SU-DHL-6 (cell line): ENCODE measurements at regions not wholly inside any gene's neighbourhood (a gene's known extent, or its start where the extent isn't known, plus 50 kb on each side); places are given as distances from the start of the nearest gene placed in this dataset.
"Not testable (repeated sequence)": the region's sequence is repeated elsewhere in the genome, so short reads cannot be mapped to it uniquely, and the experiment has no call there.

Experiments
- H2AFZ ChIP-seq: fragments of 200-600 bp; sonication (generic); 2 replicates; pipeline ENCODE4 v1.6.1; 2014; ENCODE audit warnings: low read depth, mild to moderate bottlenecking, moderate library complexity, mixed read lengths, antibody characterized with exemption, low read length; ENCODE audit not compliant: severe bottlenecking
- H3F3A ChIP-seq: fragments of 200-600 bp; shearing (Covaris generic); 2 replicates; pipeline ENCODE4 v1.6.0; 2016; ENCODE audit warnings: antibody characterized with exemption, mild to moderate bottlenecking; ENCODE audit not compliant: insufficient read depth
- H3K27ac ChIP-seq: fragments of 200-600 bp; sonication (generic); 2 replicates; pipeline ENCODE4 v1.5.1; 2016; ENCODE audit warnings: low read depth, mild to moderate bottlenecking, low read length, moderate library complexity, mixed read lengths
- H3K27me3 ChIP-seq: fragments of 200-600 bp; sonication (generic), shearing (Covaris generic); 2 replicates; pipeline ENCODE4 v1.6.0; 2014; ENCODE audit warnings: mild to moderate bottlenecking, low read length
- H3K36me3 ChIP-seq: fragments of 200-600 bp; sonication (generic); 2 replicates; pipeline ENCODE4 v1.6.1; 2014; ENCODE audit warnings: mild to moderate bottlenecking, low read length, mixed read lengths
- H3K4me2 ChIP-seq: fragments of 300-600, 200-600 bp; shearing (Covaris generic), sonication (generic); 2 replicates; pipeline ENCODE4 v1.6.0; 2014; ENCODE audit warnings: low read length, low read depth, mild to moderate bottlenecking; ENCODE audit not compliant: poor library complexity, severe bottlenecking
- H3K4me3 ChIP-seq: fragments of 200-600 bp; sonication (generic); 2 replicates; pipeline ENCODE4 v1.5.1; 2014; ENCODE audit warnings: antibody characterized with exemption, low read length, mild to moderate bottlenecking, mixed read lengths; ENCODE audit not compliant: insufficient read depth, poor library complexity, severe bottlenecking
- H3K79me2 ChIP-seq: fragments of 200-600 bp; sonication (generic); 2 replicates; pipeline ENCODE4 v1.6.1; 2014; ENCODE audit warnings: mild to moderate bottlenecking, low read length, moderate library complexity; ENCODE audit not compliant: insufficient read depth
- H3K9ac ChIP-seq: fragments of 200-600 bp; sonication (generic); 2 replicates; pipeline ENCODE4 v1.7.0; 2014; ENCODE audit warnings: mild to moderate bottlenecking, low read length
- H3K9me2 ChIP-seq: fragments of 200-600 bp; sonication (generic); replicated peaks from 2 replicates; pipeline ENCODE4 v1.6.1; 2014; ENCODE audit warnings: low read length; ENCODE audit not compliant: insufficient read depth
- H3K9me3 ChIP-seq: fragments of 200-600 bp; sonication (generic); 2 replicates; pipeline ENCODE4 v1.6.1; 2014; ENCODE audit warnings: low read length, mixed read lengths; ENCODE audit not compliant: insufficient read depth
- H4K20me1 ChIP-seq: fragments of 200-600 bp; sonication (generic); 2 replicates; pipeline ENCODE4 v1.6.1; 2014; ENCODE audit warnings: low read depth, mild to moderate bottlenecking, antibody characterized with exemption, low read length, moderate library complexity, mixed read lengths
- CTCF ChIP-seq: fragments of 200-600 bp; sonication (generic); IDR thresholded peaks from one replicate; pipeline ENCODE4 v1.5.1; 2017; ENCODE audit warnings: antibody characterized with exemption, mild to moderate bottlenecking, low read length, moderate library complexity; ENCODE audit not compliant: insufficient read depth, poor library complexity, severe bottlenecking
- EZH2phosphoT487 ChIP-seq: fragments of 200-600 bp; sonication (generic), shearing (Covaris generic); conservative IDR thresholded peaks from 2 replicates; pipeline ENCODE4 v1.6.1; 2018; ENCODE audit warnings: mild to moderate bottlenecking, antibody characterized with exemption, low read length, moderate library complexity, mixed read lengths

GRCh38 chr7:68776326-68776725 lies 821.9 kb upstream of the AUTS2 start:
- H3K4me2 ChIP-seq, result no peak overlapping the region
- H3K9me3 ChIP-seq, result no peaks in the 10 kb centered on the region
- H3K9me2 ChIP-seq, result no peaks in the 10 kb centered on the region
- no peaks in the 10 kb centered on the region for H3F3A ChIP-seq
- no peak overlapping the region for H3K9ac ChIP-seq
- no peaks in the 10 kb centered on the region for H3K79me2 ChIP-seq
- H3K36me3 ChIP-seq, result no peaks in the 10 kb centered on the region
- no peak overlapping the region for H3K27ac ChIP-seq
- no peak overlapping the region for H3K4me3 ChIP-seq
- no peak for TF ChIP-seq EZH2phosphoT487
- TF ChIP-seq CTCF, result no peak
- no peak overlapping the region for H2AFZ ChIP-seq
- H3K27me3 ChIP-seq, result no peaks in the 10 kb centered on the region
- no peaks in the 10 kb centered on the region for H4K20me1 ChIP-seq

- Histone ChIP-seq H3K9me3 (no peaks in the 10 kb centered on the region), H3K4me3 (no peak overlapping the region), H3K36me3 (no peaks in the 10 kb centered on the region), H3F3A (no peaks in the 10 kb centered on the region), H3K9ac (no peak overlapping the region), H2AFZ (no peak overlapping the region), H3K9me2 (no peaks in the 10 kb centered on the region), H3K27me3 (no peaks in the 10 kb centered on the region), H3K79me2 (no peaks in the 10 kb centered on the region), H3K27ac (no peak overlapping the region), H4K20me1 (no peaks in the 10 kb centered on the region), H3K4me2 (no peak overlapping the region)
- TF ChIP-seq CTCF (no peak), EZH2phosphoT487 (no peak)
Observed at GRCh38 chr7:68783684-68784083, 814.6 kb upstream of the AUTS2 start.

- Histone ChIP-seq H3K4me2 (no peak overlapping the region), H3K27ac (no peak overlapping the region), H3K79me2 (no peaks in the 10 kb centered on the region), H3K27me3 (no peaks in the 10 kb centered on the region), H3K36me3 (no peaks in the 10 kb centered on the region), H4K20me1 (no peaks in the 10 kb centered on the region), H3K9ac (no peak overlapping the region), H3K9me3 (no peaks in the 10 kb centered on the region), H3K9me2 (no peaks in the 10 kb centered on the region), H3K4me3 (no peak overlapping the region), H3F3A (no peaks in the 10 kb centered on the region), H2AFZ (no peak overlapping the region)
- TF ChIP-seq CTCF (no peak), EZH2phosphoT487 (no peak)
Observed at GRCh38 chr7:68785036-68785435, 813.2 kb upstream of the AUTS2 start.

- Histone ChIP-seq H3K9ac (no peak overlapping the region), H2AFZ (no peak overlapping the region), H3K27me3 (no peaks in the 10 kb centered on the region), H3K4me2 (no peak overlapping the region), H4K20me1 (no peaks in the 10 kb centered on the region), H3K27ac (no peak overlapping the region), H3F3A (no peaks in the 10 kb centered on the region), H3K4me3 (no peak overlapping the region), H3K36me3 (no peaks in the 10 kb centered on the region), H3K79me2 (no peaks in the 10 kb centered on the region), H3K9me3 (no peaks in the 10 kb centered on the region), H3K9me2 (no peaks in the 10 kb centered on the region)
- TF ChIP-seq CTCF (no peak), EZH2phosphoT487 (no peak)
Observed at GRCh38 chr7:68787566-68787965, 810.7 kb upstream of the AUTS2 start.

GRCh38 chr7:68788529-68788928 lies 809.7 kb upstream of the AUTS2 start:
- H3K9me3 ChIP-seq, H3K4me2 ChIP-seq, H3K79me2 ChIP-seq, H3K9ac ChIP-seq, H4K20me1 ChIP-seq, H3K27ac ChIP-seq, H3K9me2 ChIP-seq, H3K27me3 ChIP-seq, H3K36me3 ChIP-seq, H3K4me3 ChIP-seq, H2AFZ ChIP-seq, H3F3A ChIP-seq: not testable (repeated sequence)
